Neural progenitor cell (in vitro differentiated cells): ENCODE measurements at regions not wholly inside any gene's neighbourhood (a gene's known extent, or its start where the extent isn't known, plus 50 kb on each side); places are given as distances from the start of the nearest gene placed in this dataset.

Experiments
- DNase-seq: peaks from one replicate; pipeline ENCODE4 v3.0.0-alpha.2; 2016; ENCODE audit warnings: low spot score
- H2AFZ ChIP-seq: fragments of 200-600 bp; sonication (generic); replicated peaks from 2 replicates; pipeline ENCODE4 v1.6.1; 2016; ENCODE audit warnings: antibody characterized with exemption
- H3F3A ChIP-seq: fragments of 200-600 bp; sonication (generic); 2 replicates; pipeline ENCODE4 v1.6.1; 2016; ENCODE audit warnings: antibody characterized with exemption, low read depth
- H3K27ac ChIP-seq: fragments of 200-600 bp; sonication (generic); 2 replicates; pipeline ENCODE4 v1.5.1; 2016; ENCODE audit warnings: mild to moderate bottlenecking
- H3K27me3 ChIP-seq: fragments of 200-600 bp; sonication (generic); 2 replicates; pipeline ENCODE4 v1.6.1; 2016; ENCODE audit warnings: mild to moderate bottlenecking, moderate library complexity
- H3K36me3 ChIP-seq: fragments of 200-600 bp; sonication (generic); 2 replicates; pipeline ENCODE4 v1.5.1; 2016
- H3K4me1 ChIP-seq: fragments of 200-600 bp; sonication (generic); 2 replicates; pipeline ENCODE4 v1.6.1; 2016; ENCODE audit warnings: mixed run types
- H3K4me2 ChIP-seq: fragments of 200-600 bp; sonication (generic); 2 replicates; pipeline ENCODE4 v1.6.1; 2016
- H3K4me3 ChIP-seq: fragments of 200-600 bp; sonication (generic); 2 replicates; pipeline ENCODE4 v1.5.1; 2016
- H3K79me2 ChIP-seq: fragments of 200-600 bp; sonication (generic); 2 replicates; pipeline ENCODE4 v1.6.1; 2016; ENCODE audit warnings: low read depth
- H3K9ac ChIP-seq: fragments of 200-600 bp; sonication (generic); 2 replicates; pipeline ENCODE4 v1.6.1; 2016
- H3K9me3 ChIP-seq: fragments of 200-600 bp; sonication (generic); 2 replicates; pipeline ENCODE4 v1.5.1; 2016; ENCODE audit warnings: low read depth
- H4K20me1 ChIP-seq: fragments of 200-600 bp; sonication (generic); 2 replicates; pipeline ENCODE4 v1.6.1; 2016; ENCODE audit warnings: low read depth
- H3K27ac Mint-ChIP-seq: 3 replicates; pipeline ENCODE4 v1.8.0; 2021; ENCODE audit warnings: mixed read lengths
- H3K27me3 Mint-ChIP-seq: 2 replicates; pipeline ENCODE4 v1.8.0; 2022; ENCODE audit warnings: low read depth, mild to moderate bottlenecking, inconsistent platforms, moderate library complexity, mixed read lengths; ENCODE audit not compliant: insufficient read depth
- H3K36me3 Mint-ChIP-seq: 3 replicates; pipeline ENCODE4 v1.8.0; 2021; ENCODE audit warnings: mixed read lengths
- H3K4me1 Mint-ChIP-seq: 3 replicates; pipeline ENCODE4 v1.8.0; 2021; ENCODE audit warnings: mixed read lengths
- H3K4me3 Mint-ChIP-seq: 3 replicates; pipeline ENCODE4 v1.8.0; 2021; ENCODE audit warnings: mild to moderate bottlenecking, moderate library complexity, mixed read lengths
- H3K9me3 Mint-ChIP-seq: 3 replicates; pipeline ENCODE4 v1.8.0; 2020; ENCODE audit warnings: mixed read lengths
- EZH2 ChIP-seq: fragments of 200-600 bp; sonication (generic); IDR thresholded peaks from 2 replicates; pipeline ENCODE4 v1.6.1; 2017; ENCODE audit warnings: antibody characterized with exemption, mild to moderate bottlenecking, moderate library complexity
- EZH2phosphoT487 ChIP-seq: fragments of 200-600 bp; sonication (generic); IDR thresholded peaks from 2 replicates; pipeline ENCODE4 v1.6.1; 2017; ENCODE audit warnings: antibody characterized with exemption
- TF ChIP-seq, protein P1 (sequence below): fragments of 200-600 bp; sonication (generic); IDR thresholded peaks from 2 replicates; pipeline ENCODE4 v1.5.1; 2017; ENCODE audit warnings: antibody characterized with exemption, mild to moderate bottlenecking

- no peak for TF ChIP-seq EZH2
- no peak for TF ChIP-seq EZH2phosphoT487
- TF ChIP-seq, protein P1, sequence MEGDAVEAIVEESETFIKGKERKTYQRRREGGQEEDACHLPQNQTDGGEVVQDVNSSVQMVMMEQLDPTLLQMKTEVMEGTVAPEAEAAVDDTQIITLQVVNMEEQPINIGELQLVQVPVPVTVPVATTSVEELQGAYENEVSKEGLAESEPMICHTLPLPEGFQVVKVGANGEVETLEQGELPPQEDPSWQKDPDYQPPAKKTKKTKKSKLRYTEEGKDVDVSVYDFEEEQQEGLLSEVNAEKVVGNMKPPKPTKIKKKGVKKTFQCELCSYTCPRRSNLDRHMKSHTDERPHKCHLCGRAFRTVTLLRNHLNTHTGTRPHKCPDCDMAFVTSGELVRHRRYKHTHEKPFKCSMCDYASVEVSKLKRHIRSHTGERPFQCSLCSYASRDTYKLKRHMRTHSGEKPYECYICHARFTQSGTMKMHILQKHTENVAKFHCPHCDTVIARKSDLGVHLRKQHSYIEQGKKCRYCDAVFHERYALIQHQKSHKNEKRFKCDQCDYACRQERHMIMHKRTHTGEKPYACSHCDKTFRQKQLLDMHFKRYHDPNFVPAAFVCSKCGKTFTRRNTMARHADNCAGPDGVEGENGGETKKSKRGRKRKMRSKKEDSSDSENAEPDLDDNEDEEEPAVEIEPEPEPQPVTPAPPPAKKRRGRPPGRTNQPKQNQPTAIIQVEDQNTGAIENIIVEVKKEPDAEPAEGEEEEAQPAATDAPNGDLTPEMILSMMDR, result no peak
- H3K4me1 Mint-ChIP-seq, result no peaks in the 10 kb centered on the region
- H3K36me3 Mint-ChIP-seq, result no peaks in the 10 kb centered on the region
- Histone ChIP-seq H3K36me3 (no peaks in the 10 kb centered on the region), H3K4me2 (no peak overlapping the region), H3K9ac (no peak overlapping the region), H3K9me3 (no peaks in the 10 kb centered on the region), H3K4me1 (no peaks in the 10 kb centered on the region), H3K27me3 (no peaks in the 10 kb centered on the region), H3K4me3 (no peak overlapping the region), H3K27ac (no peak overlapping the region), H3K79me2 (no peaks in the 10 kb centered on the region), H2AFZ (no peak overlapping the region), H4K20me1 (no peaks in the 10 kb centered on the region), H3F3A (no peaks in the 10 kb centered on the region)
- peaks cover 6% of the 10 kb centered on the region for H3K9me3 Mint-ChIP-seq
- H3K4me3 Mint-ChIP-seq, result no peak overlapping the region
- H3K27me3 Mint-ChIP-seq, result peaks cover 4% of the 10 kb centered on the region
- no peak overlapping the region for H3K27ac Mint-ChIP-seq
- no peak for DNase-seq
These were observed 102.0 kb upstream of the FUT8 start for GRCh38 chr14:65310568-65310967.

- H2AFZ ChIP-seq, result peak overlapping the region; percentile 85
- no peaks in the 10 kb centered on the region for H3K9me3 ChIP-seq
- no peaks in the 10 kb centered on the region for H3K79me2 ChIP-seq
- Mint-ChIP-seq H3K27me3 (peaks cover 7% of the 10 kb centered on the region), H3K4me3 (no peak overlapping the region), H3K36me3 (no peaks in the 10 kb centered on the region), H3K27ac (no peak overlapping the region), H3K4me1 (no peaks in the 10 kb centered on the region), H3K9me3 (peaks cover 13% of the 10 kb centered on the region)
- H3K4me1 ChIP-seq, result no peaks in the 10 kb centered on the region
- no peaks in the 10 kb centered on the region for H3F3A ChIP-seq
- H3K36me3 ChIP-seq, result no peaks in the 10 kb centered on the region
- no peak overlapping the region for H3K4me2 ChIP-seq
- no peak for DNase-seq
- no peak overlapping the region for H3K9ac ChIP-seq
- H3K27ac ChIP-seq, result no peak overlapping the region
- H3K4me3 ChIP-seq, result no peak overlapping the region
- TF ChIP-seq, protein P1, result no peak
- no peak for TF ChIP-seq EZH2
- no peak for TF ChIP-seq EZH2phosphoT487
- H4K20me1 ChIP-seq, result no peaks in the 10 kb centered on the region
- no peaks in the 10 kb centered on the region for H3K27me3 ChIP-seq
These were observed 99.7 kb upstream of the FUT8 start for GRCh38 chr14:65312859-65313258.

DNA sequence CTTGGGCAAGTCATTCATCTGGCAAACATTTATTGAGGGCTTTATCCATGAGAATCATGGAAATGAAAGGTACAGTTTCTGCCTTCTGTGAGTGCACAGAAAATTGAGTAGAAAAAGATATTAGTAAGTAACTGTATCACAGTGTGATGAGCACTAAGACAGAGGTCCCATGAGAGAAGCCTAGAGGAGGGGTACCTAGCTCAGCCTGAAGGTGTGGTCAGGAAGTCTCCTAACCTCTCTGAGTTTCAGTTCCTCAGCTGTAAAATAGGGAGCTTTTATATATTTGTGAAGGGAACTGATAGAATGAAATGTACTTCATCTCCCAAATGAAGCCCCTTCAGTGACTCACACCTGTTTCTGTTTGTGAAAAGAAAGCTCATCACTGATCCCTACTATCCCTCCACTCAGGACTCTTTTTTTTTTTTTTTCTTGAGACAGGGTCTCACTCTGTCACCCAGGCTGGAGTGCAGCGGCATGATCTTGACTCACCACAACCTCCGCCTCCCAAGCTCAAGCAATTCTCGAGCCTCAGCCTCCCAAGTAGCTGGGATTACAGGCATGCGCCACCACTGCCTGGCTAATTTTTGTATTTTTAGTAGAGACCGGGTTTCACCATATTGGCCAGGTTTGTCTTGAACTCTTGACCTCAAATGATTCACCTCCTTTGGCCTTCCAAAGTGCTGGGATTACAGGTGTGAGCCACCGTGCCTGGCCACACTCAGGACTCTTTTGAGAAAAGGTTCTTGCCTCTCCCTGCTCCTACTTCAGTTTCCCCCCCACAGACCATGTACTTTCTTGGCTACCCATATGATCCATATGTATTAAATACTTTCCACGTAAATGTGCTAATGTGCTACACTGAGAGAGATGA, 93.7 kb upstream of the FUT8 start:
- no peak overlapping the region for H3K4me2 ChIP-seq
- H2AFZ ChIP-seq, result no peak overlapping the region
- H3K27me3 ChIP-seq, result no peaks in the 10 kb centered on the region
- no peaks in the 10 kb centered on the region for H3K9me3 ChIP-seq
- H4K20me1 ChIP-seq, result no peaks in the 10 kb centered on the region
- no peaks in the 10 kb centered on the region for H3F3A ChIP-seq
- H3K9ac ChIP-seq, result no peak overlapping the region
- H3K36me3 ChIP-seq, result no peaks in the 10 kb centered on the region
- H3K4me1 ChIP-seq, result no peaks in the 10 kb centered on the region
- no peaks in the 10 kb centered on the region for H3K79me2 ChIP-seq
- TF ChIP-seq, protein P1, result no peak
- no peak for TF ChIP-seq EZH2phosphoT487
- no peak for TF ChIP-seq EZH2
- H3K4me3 ChIP-seq, result no peak overlapping the region
- H3K27ac ChIP-seq, result no peak overlapping the region
- peaks cover 3% of the 10 kb centered on the region for H3K27me3 Mint-ChIP-seq
- no peak overlapping the region for H3K4me3 Mint-ChIP-seq
- H3K4me1 Mint-ChIP-seq, result peaks cover 3% of the 10 kb centered on the region
- no peak overlapping the region for H3K27ac Mint-ChIP-seq
- DNase-seq, result no peak
- no peaks in the 10 kb centered on the region for H3K36me3 Mint-ChIP-seq
- H3K9me3 Mint-ChIP-seq, result peaks cover 11% of the 10 kb centered on the region
